Astrocyte of the spinal cord (primary cell): ENCODE measurements at regions not wholly inside any gene's neighbourhood (a gene's known extent, or its start where the extent isn't known, plus 50 kb on each side); places are given as distances from the start of the nearest gene placed in this dataset.

ENCODE experiments used
- DNase-seq: peaks from one replicate; pipeline ENCODE4 v3.0.0; 2011; ENCODE audit warnings: low read depth, low spot score
- H3K4me3 ChIP-seq: 2 replicates; pipeline ENCODE4 v1.5.1; 2011; ENCODE audit warnings: low read depth, mild to moderate bottlenecking, low read length, moderate library complexity
- CTCF ChIP-seq: IDR thresholded peaks from 2 replicates; pipeline ENCODE4 v1.5.1; 2012; ENCODE audit warnings: low read depth, mild to moderate bottlenecking, low read length, inconsistent platforms
- in situ Hi-C: cut with HindIII; loops from 2 replicates; pipeline ENCODE4 v1.10.0; 2017; ENCODE audit warnings: low sequenced_read_pairs

GRCh38 chr2:18842836-18843235 lies 253.5 kb upstream of the NT5C1B start:
- TF ChIP-seq CTCF = no peak
- in situ Hi-C loops = no loop called here
- H3K4me3 ChIP-seq = no peak overlapping the region
- no peak for DNase-seq

GRCh38 chr2:18841248-18842150 lies 252.1 kb upstream of the NT5C1B start:
- TF ChIP-seq CTCF = no peak
- no peak overlapping the region for H3K4me3 ChIP-seq
- in situ Hi-C loops = no loop called here
- no peak for DNase-seq

GRCh38 chr2:18837240-18837639 lies 247.9 kb upstream of the NT5C1B start:
- in situ Hi-C loops = no loop called here
- no peak for DNase-seq
- no peak overlapping the region for H3K4me3 ChIP-seq
- TF ChIP-seq CTCF = no peak

- no peak overlapping the region for H3K4me3 ChIP-seq
- DNase-seq = no peak
- TF ChIP-seq CTCF = no peak
- in situ Hi-C loops = no loop called here
Measured at GRCh38 chr2:18836436-18836835, 247.1 kb upstream of the NT5C1B start.

- no peak overlapping the region for H3K4me3 ChIP-seq
- TF ChIP-seq CTCF = no peak
- DNase-seq = no peak
- in situ Hi-C loops = no loop called here
Measured at GRCh38 chr2:18835787-18836186, 246.4 kb upstream of the NT5C1B start.

- in situ Hi-C loops = no loop called here
- DNase-seq = peak; percentile 36
- no peak for TF ChIP-seq CTCF
- no peak overlapping the region for H3K4me3 ChIP-seq
Measured at GRCh38 chr2:18834341-18834740, 245.0 kb upstream of the NT5C1B start.
